GM12865 (cell line): ENCODE measurements at regions not wholly inside any gene's neighbourhood (a gene's known extent, or its start where the extent isn't known, plus 50 kb on each side); places are given as distances from the start of the nearest gene placed in this dataset.

Source experiments
- DNase-seq: peaks from one replicate; pipeline ENCODE4 v3.0.0; 2010; ENCODE audit warnings: low read depth
- H3K4me3 ChIP-seq: 2 replicates; pipeline ENCODE4 v1.5.1; 2011; ENCODE audit warnings: mild to moderate bottlenecking, low read depth, low read length, control low read depth
- TF ChIP-seq, protein P1 (sequence below): IDR thresholded peaks from 2 replicates; pipeline ENCODE4 v1.5.1; 2011; ENCODE audit warnings: low read length, control low read depth, low read depth, inconsistent platforms; ENCODE audit not compliant: insufficient read depth; ENCODE audit errors: missing control alignments

DNA sequence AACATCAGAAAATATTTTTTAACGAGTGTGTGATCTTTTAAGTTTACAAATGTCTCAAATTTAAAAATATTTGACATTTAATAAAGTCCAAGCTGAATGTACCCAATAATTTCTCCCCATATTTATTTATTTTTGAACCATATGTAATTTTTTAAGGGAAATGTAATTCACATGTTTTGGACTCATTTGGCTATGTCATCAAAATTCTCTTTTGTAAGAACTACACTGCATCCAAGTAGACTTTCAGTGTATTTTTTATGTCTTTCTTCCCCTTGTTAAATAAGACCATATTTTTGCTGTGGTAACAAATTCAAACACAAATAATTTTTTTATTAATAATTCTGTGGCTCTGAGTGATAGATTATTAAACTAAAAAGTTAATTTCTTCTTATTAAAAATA lies 365.2 kb downstream of the CD109 start:
- no peak overlapping the region for H3K4me3 ChIP-seq
- TF ChIP-seq, protein P1, sequence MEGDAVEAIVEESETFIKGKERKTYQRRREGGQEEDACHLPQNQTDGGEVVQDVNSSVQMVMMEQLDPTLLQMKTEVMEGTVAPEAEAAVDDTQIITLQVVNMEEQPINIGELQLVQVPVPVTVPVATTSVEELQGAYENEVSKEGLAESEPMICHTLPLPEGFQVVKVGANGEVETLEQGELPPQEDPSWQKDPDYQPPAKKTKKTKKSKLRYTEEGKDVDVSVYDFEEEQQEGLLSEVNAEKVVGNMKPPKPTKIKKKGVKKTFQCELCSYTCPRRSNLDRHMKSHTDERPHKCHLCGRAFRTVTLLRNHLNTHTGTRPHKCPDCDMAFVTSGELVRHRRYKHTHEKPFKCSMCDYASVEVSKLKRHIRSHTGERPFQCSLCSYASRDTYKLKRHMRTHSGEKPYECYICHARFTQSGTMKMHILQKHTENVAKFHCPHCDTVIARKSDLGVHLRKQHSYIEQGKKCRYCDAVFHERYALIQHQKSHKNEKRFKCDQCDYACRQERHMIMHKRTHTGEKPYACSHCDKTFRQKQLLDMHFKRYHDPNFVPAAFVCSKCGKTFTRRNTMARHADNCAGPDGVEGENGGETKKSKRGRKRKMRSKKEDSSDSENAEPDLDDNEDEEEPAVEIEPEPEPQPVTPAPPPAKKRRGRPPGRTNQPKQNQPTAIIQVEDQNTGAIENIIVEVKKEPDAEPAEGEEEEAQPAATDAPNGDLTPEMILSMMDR: no peak
- no peak for DNase-seq

DNA sequence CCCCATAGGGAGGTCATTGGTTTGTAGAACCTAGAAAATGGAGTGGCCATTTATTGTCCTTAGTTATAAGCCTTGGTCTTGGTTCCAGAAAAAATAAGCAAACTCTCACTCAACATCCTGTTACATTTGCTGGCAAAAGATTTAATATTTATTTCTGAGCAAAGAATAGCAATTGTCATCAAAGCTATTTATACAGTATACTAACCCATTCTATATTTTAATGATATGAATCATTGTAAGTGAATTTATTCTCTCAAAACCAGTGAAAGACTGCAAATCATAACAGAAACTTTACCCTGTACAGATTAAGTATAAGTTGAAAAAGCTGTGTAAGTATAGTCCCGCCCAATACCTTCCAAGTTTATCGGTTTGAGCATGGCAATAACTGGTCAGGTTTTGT lies 364.4 kb downstream of the CD109 start:
- H3K4me3 ChIP-seq: no peak overlapping the region
- TF ChIP-seq, protein P1: no peak
- no peak for DNase-seq

DNA sequence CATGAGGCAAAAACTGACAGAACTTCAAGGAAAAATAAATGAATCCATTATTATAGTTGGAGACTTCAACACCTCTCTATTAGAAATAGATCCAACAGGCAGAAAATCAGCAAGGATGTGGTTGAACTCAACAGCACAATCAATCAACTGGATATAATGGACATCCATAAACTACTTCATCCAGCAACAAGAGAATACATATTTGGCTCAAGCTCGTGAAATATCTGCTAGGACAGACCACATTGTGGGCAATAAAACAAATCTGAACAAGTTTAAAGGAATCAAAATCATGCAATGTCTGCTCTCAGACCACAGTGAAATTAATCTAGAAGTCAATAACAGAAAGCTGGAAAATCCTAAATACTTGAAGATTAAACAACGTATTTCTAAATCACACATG lies 362.6 kb downstream of the CD109 start:
- no peak overlapping the region for H3K4me3 ChIP-seq

DNA sequence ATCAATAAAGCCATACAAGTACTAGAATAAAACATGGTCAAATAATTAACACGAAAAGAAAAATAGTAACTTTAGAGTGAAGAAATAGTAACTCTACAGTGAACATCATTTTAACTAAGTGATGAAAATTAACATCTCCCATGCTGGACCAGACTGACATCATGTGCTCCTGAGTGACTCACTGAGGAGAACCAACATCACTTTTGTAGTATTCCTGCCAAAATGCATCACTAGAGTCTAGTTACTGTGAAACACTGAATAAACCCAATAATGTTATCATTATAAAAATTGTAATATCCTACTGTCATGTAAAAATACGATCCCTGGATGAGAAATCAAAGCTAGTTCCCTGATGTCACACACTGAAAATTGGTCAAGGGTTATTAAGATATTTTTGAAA lies 361.3 kb downstream of the CD109 start:
- TF ChIP-seq, protein P1: no peak
- H3K4me3 ChIP-seq: no peak overlapping the region
- DNase-seq: no peak

More for the DNA sequence above, 362.6 kb downstream of the CD109 start:
- DNase-seq: no peak
- TF ChIP-seq, protein P1: no peak

DNA sequence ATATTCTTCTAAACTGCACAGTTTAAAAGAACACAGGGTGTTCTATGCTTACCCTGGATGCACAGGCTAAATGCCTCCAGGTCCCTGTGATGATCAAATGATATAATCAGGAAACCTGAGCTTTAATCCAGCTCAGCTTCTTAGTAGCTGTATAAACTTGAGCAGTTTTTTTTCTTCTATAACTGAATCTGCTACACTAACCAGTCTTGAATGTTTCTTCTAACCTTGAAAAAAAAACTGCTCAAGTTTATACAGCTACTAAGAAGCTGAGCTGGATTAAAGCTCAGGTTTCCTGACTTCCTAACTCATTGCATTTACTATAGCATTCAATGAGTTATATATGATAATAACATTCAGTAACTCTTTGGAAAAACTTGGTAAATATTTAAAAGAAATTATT lies 358.2 kb downstream of the CD109 start:
- no peak for DNase-seq
- no peak overlapping the region for H3K4me3 ChIP-seq
- TF ChIP-seq, protein P1: no peak

DNA sequence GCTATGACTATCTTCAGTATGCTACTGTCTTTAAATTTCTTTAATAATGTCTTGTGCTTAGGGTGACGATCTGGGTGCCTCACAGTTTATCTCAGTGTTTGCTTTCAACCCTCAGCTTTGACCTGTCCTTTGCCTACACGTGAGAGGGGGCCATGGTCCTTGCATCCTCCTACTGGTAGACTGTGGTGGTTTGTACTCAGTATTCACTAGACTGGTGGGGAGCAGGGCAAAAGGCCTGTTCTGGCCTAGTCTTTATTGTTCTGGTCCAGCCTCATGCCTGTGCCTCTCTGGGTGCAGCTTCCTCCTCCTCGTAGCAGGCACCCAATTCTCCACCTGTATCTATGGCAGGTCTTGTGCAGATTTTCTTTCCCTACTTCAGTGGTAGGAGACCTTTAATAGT lies 354.9 kb downstream of the CD109 start:
- TF ChIP-seq, protein P1: no peak
- no peak overlapping the region for H3K4me3 ChIP-seq
- DNase-seq: no peak

DNA sequence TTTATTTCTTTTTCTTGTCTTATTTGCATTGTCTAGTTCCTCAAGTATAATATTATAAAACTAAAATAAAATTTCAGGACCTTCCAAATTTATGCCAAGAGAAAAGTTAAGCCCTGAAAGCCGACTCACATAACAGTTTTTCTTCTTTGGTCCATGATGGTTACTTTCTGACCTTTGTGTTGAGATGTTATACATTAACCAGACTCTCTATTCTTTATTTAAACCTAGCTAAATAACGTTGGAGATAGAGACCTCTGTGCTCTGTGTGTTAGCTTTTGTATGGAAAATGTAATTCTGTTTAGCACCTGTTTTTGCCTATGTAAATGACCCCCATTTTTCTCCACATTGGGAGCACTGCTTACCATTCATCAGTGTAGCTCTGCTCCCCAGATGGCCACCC lies 352.4 kb downstream of the CD109 start:
- no peak overlapping the region for H3K4me3 ChIP-seq
- TF ChIP-seq, protein P1: no peak
- DNase-seq: no peak
